ENCODE measurements at regions not wholly inside any gene's neighbourhood (a gene's known extent, or its start where the extent isn't known, plus 50 kb on each side); places are given as distances from the start of the nearest gene placed in this dataset.

- TF ChIP-seq EZH2 (IDR thresholded peaks at IDR 0.05; ENCODE audit: low read length, unreplicated experiment) = no peak
- TF ChIP-seq CTCF (conservative IDR thresholded peaks at IDR 0.05; ENCODE audit: low read depth, low read length) = no peak
- TF ChIP-seq EZH2phosphoT487 (IDR thresholded peaks at IDR 0.05; ENCODE audit: borderline replicate concordance, low read length) = no peak
These were observed 347.4 kb downstream of the FGF9 start for GRCh38 chr13:22018076-22018835.
